ENCODE measurements at regions not wholly inside any gene's neighbourhood (a gene's known extent, or its start where the extent isn't known, plus 50 kb on each side); places are given as distances from the start of the nearest gene placed in this dataset.

GRCh38 chr11:109667719-109668118 is 245.7 kb downstream of the C11orf87 start:
- TF ChIP-seq RFX5 (IDR thresholded peaks at IDR 0.05; ENCODE audit: low read length) (no peak), EZH2phosphoT487 (IDR thresholded peaks at IDR 0.05; ENCODE audit: borderline replicate concordance, low read depth) (no peak), SMC3 (IDR thresholded peaks at IDR 0.05; ENCODE audit: low read depth, low read length) (no peak), MEF2A (IDR thresholded peaks at IDR 0.05; ENCODE audit: borderline replicate concordance, low read depth) (no peak), POLR2AphosphoS5 (IDR thresholded peaks at IDR 0.05; ENCODE audit: low read depth, low read length) (no peak)
- TF ChIP-seq, protein P1, sequence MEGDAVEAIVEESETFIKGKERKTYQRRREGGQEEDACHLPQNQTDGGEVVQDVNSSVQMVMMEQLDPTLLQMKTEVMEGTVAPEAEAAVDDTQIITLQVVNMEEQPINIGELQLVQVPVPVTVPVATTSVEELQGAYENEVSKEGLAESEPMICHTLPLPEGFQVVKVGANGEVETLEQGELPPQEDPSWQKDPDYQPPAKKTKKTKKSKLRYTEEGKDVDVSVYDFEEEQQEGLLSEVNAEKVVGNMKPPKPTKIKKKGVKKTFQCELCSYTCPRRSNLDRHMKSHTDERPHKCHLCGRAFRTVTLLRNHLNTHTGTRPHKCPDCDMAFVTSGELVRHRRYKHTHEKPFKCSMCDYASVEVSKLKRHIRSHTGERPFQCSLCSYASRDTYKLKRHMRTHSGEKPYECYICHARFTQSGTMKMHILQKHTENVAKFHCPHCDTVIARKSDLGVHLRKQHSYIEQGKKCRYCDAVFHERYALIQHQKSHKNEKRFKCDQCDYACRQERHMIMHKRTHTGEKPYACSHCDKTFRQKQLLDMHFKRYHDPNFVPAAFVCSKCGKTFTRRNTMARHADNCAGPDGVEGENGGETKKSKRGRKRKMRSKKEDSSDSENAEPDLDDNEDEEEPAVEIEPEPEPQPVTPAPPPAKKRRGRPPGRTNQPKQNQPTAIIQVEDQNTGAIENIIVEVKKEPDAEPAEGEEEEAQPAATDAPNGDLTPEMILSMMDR (IDR thresholded peaks at IDR 0.05), result no peak

All from SK-N-SH (cell line).